Lower lobe of right lung (tissue), 2 donors: ENCODE measurements at regions not wholly inside any gene's neighbourhood (a gene's known extent, or its start where the extent isn't known, plus 50 kb on each side); places are given as distances from the start of the nearest gene placed in this dataset.

ENCODE experiments used
- ATAC-seq, 2 donors: fragments of 200-7000 bp; cut with Tn5 transposase; one replicate each; pipeline ENCODE4 v1.9.1; 2020 to 2022; ENCODE audit warnings: mild to moderate bottlenecking in 2 of 2, moderate library complexity in 2 of 2
- DNase-seq: peaks from one replicate; pipeline ENCODE4 v3.0.0-alpha.2; 2020
- H3K27ac ChIP-seq: fragments of 200-600 bp; one replicate; pipeline ENCODE4 v1.8.0; 2022
- H3K27me3 ChIP-seq: fragments of 200-600 bp; one replicate; pipeline ENCODE4 v1.8.0; 2022; ENCODE audit warnings: low read depth
- H3K36me3 ChIP-seq: fragments of 200-600 bp; one replicate; pipeline ENCODE4 v1.8.0; 2022; ENCODE audit warnings: mild to moderate bottlenecking
- H3K4me1 ChIP-seq: fragments of 200-600 bp; one replicate; pipeline ENCODE4 v1.8.0; 2022
- H3K4me3 ChIP-seq: fragments of 200-600 bp; one replicate; pipeline ENCODE4 v1.8.0; 2022; ENCODE audit warnings: mild to moderate bottlenecking
- H3K9me3 ChIP-seq: fragments of 200-600 bp; one replicate; pipeline ENCODE4 v1.8.0; 2022
- CTCF ChIP-seq: fragments of 200-600 bp; IDR thresholded peaks from one replicate; pipeline ENCODE4 v1.8.0; 2022; ENCODE audit warnings: antibody characterized with exemption, mild to moderate bottlenecking
- intact Hi-C: fragments of 100-400 bp; cut with DNase I; formaldehyde crosslinking; loops from one replicate; pipeline ENCODE4 v1.11.0; 2022
- donor health status: DM: no; HTN: yes; CAD: no; lungs with severe emphysema.

GRCh38 chr16:6143020-6143419 is 1045.4 kb upstream of the EEF2KMT start:
- no peak for ATAC-seq
- no peak for DNase-seq
- no peak for TF ChIP-seq CTCF
- Histone ChIP-seq H3K4me1 (no peaks in the 10 kb centered on the region), H3K4me3 (no peak overlapping the region), H3K27ac (no peak overlapping the region), H3K36me3 (no peaks in the 10 kb centered on the region), H3K9me3 (no peaks in the 10 kb centered on the region), H3K27me3 (no peaks in the 10 kb centered on the region)
- intact Hi-C loops: no loop called here

GRCh38 chr16:6133009-6133557 is 1035.5 kb upstream of the EEF2KMT start:
- no peaks in the 10 kb centered on the region for H3K9me3 ChIP-seq
- intact Hi-C loops: no loop called here
- TF ChIP-seq CTCF: no peak
- ATAC-seq (no peak), DNase-seq (no peak)
- H3K4me3 ChIP-seq: no peak overlapping the region
- H3K36me3 ChIP-seq: no peaks in the 10 kb centered on the region
- H3K27me3 ChIP-seq: no peaks in the 10 kb centered on the region
- no peak overlapping the region for H3K27ac ChIP-seq
- H3K4me1 ChIP-seq: no peaks in the 10 kb centered on the region

DNA sequence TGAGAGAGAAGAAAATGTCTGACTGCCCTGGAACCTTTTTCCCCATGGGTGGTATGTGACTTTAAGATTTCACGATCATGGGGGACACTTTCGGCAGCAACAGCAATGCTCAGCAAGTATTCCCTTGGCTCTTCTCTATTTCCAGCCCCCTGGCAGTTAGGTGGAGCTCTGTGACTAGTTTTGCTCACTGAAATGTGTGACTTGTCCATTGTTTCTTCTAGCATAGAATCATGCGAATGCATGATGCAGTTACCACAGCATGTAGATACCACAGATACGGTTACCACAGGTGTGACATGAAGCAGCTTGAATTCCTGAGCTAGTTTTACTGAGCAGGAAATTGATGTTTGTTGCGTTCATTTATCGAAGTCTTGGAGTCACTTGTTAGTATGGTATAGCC is 1034.5 kb upstream of the EEF2KMT start:
- DNase-seq (no peak), ATAC-seq (no peak)
- Histone ChIP-seq H3K9me3 (no peaks in the 10 kb centered on the region), H3K4me3 (no peak overlapping the region), H3K4me1 (no peaks in the 10 kb centered on the region), H3K27ac (no peak overlapping the region), H3K27me3 (no peaks in the 10 kb centered on the region), H3K36me3 (no peaks in the 10 kb centered on the region)
- intact Hi-C loops: no loop called here
- TF ChIP-seq CTCF: no peak

- H3K36me3 ChIP-seq: no peaks in the 10 kb centered on the region
- intact Hi-C loops: no loop called here
- no peak overlapping the region for H3K4me3 ChIP-seq
- TF ChIP-seq CTCF: no peak
- H3K27me3 ChIP-seq: no peaks in the 10 kb centered on the region
- H3K4me1 ChIP-seq: no peaks in the 10 kb centered on the region
- no peak overlapping the region for H3K27ac ChIP-seq
- no peaks in the 10 kb centered on the region for H3K9me3 ChIP-seq
- DNase-seq (no peak), ATAC-seq (no peak)
Observed at GRCh38 chr16:6131526-6132050, 1034.0 kb upstream of the EEF2KMT start.

DNA sequence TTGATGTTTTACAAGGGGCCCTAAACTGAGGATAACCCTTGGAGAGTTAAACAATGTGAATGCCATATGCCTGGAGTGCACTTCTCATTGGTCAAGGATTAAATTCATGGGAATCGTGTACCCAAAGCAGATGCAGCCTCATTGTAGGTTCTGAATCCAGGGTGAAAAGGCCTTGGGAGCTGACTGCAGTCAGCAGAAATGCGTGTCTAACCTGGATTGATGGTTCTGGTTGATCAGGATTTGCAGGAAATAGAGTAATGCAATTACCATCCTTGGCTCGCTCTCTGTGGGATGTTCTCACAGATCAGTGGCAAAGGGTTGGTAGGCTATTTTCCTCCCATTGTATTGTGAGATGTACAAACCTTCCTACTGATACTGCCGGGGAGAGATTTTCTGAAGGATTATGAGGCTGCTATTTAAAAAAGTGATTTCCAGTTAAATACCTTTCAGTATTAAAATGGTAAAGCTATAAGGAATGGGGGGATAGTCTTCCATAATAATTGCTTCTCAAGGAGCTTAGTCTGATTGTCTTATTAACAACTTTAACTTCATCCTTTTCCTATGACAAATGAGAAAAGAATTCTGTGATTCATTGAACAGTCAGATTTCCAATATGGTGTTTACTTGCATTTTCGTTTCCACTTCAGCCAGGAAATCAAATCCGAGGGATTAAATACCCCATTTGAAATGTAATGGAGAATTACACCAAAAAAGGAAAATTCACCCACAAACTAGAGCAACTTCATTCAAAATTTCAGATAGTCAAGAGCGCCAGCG is 1028.1 kb upstream of the EEF2KMT start:
- ATAC-seq (no peak), DNase-seq (no peak)
- intact Hi-C loops: no loop called here
- no peaks in the 10 kb centered on the region for H3K9me3 ChIP-seq
- no peaks in the 10 kb centered on the region for H3K36me3 ChIP-seq
- no peaks in the 10 kb centered on the region for H3K27me3 ChIP-seq
- no peaks in the 10 kb centered on the region for H3K4me1 ChIP-seq
- no peak overlapping the region for H3K27ac ChIP-seq
- no peak for TF ChIP-seq CTCF
- H3K4me3 ChIP-seq: no peak overlapping the region
